Right ventricle myocardium superior (tissue), 1 donor: ENCODE measurements at regions not wholly inside any gene's neighbourhood (a gene's known extent, or its start where the extent isn't known, plus 50 kb on each side); places are given as distances from the start of the nearest gene placed in this dataset.
"Not testable (repeated sequence)": the region's sequence is repeated elsewhere in the genome, so short reads cannot be mapped to it uniquely, and the experiment has no call there.

Experiments used
- ATAC-seq: fragments of 200-7000 bp; cut with Tn5 transposase; one replicate; pipeline ENCODE4 v1.9.1; 2020; ENCODE audit warnings: mild to moderate bottlenecking; ENCODE audit not compliant: poor library complexity
- DNase-seq: peaks from one replicate; pipeline ENCODE4 v3.0.0-alpha.2; 2020
- intact Hi-C: fragments of 100-400 bp; cut with DNase I; formaldehyde crosslinking; loops from one replicate; pipeline ENCODE4 v1.11.2; 2022
- donor health status: DM: no; HTN: yes; CAD: no; lungs with severe emphysema.

GRCh38 chr11:64428693-64429092 is 69.7 kb downstream of the RPS6KA4 start:
- intact Hi-C loops, result no loop called here
- DNase-seq (no peak), ATAC-seq (no peak)

GRCh38 chr11:64429970-64430369 is 71.0 kb downstream of the RPS6KA4 start:
- ATAC-seq (no peak), DNase-seq (no peak)
- intact Hi-C loops, result no loop called here

GRCh38 chr11:64430645-64431044 is 71.7 kb downstream of the RPS6KA4 start:
- DNase-seq, result no peak
- no peak for ATAC-seq
- intact Hi-C loops, result no loop called here

GRCh38 chr11:64436000-64436399 is 77.0 kb downstream of the RPS6KA4 start:
- ATAC-seq (no peak), DNase-seq (no peak)
- intact Hi-C loops, result no loop called here

GRCh38 chr11:64437426-64437825 is 78.5 kb downstream of the RPS6KA4 start:
- intact Hi-C loops, result no loop called here
- ATAC-seq, result no peak

GRCh38 chr11:64438986-64439771 is 80.2 kb downstream of the RPS6KA4 start:
- ATAC-seq (no peak), DNase-seq (no peak)
- intact Hi-C loops, result no loop called here

More at GRCh38 chr11:64437426-64437825, 78.5 kb downstream of the RPS6KA4 start:
- DNase-seq, result no peak

GRCh38 chr11:64439772-64440491 is 81.0 kb downstream of the RPS6KA4 start:
- ATAC-seq, DNase-seq, intact Hi-C loops: not testable (repeated sequence)

GRCh38 chr11:64441127-64441526 is 82.2 kb downstream of the RPS6KA4 start:
- intact Hi-C loops, result no loop called here

GRCh38 chr11:64443001-64443400 is 84.0 kb downstream of the RPS6KA4 start:
- intact Hi-C loops, result no loop called here
- ATAC-seq (no peak), DNase-seq (no peak)

More at GRCh38 chr11:64441127-64441526, 82.2 kb downstream of the RPS6KA4 start:
- no peak for ATAC-seq
- no peak for DNase-seq

- ATAC-seq, result no peak
- intact Hi-C loops, result no loop called here
- no peak for DNase-seq
These were observed 86.0 kb downstream of the RPS6KA4 start for GRCh38 chr11:64444838-64445441.

- intact Hi-C loops, result no loop called here
- ATAC-seq (no peak), DNase-seq (no peak)
These were observed 86.7 kb downstream of the RPS6KA4 start for GRCh38 chr11:64445651-64446050.

- intact Hi-C loops, result loop anchor here (2.0 kb wide), 1 partner anchor 205 kb away; no protein-coding TSS in a partner anchor
- peak; percentile 64 for DNase-seq
- peak; percentile 62 for ATAC-seq
These were observed 89.1 kb downstream of the RPS6KA4 start for GRCh38 chr11:64447831-64448598.

- ATAC-seq (peak; percentile 99), DNase-seq (peak; percentile 91)
- intact Hi-C loops, result loop anchor here (2.0 kb wide), 1 partner anchor 204 kb away; no protein-coding TSS in a partner anchor
These were observed 89.8 kb downstream of the RPS6KA4 start for GRCh38 chr11:64448599-64449380.

GRCh38 chr11:64449381-64450167 is 90.6 kb downstream of the RPS6KA4 start:
- ATAC-seq (peak; percentile 90), DNase-seq (peak; percentile 71)
- intact Hi-C loops, result loop anchor here (2.0 kb wide), 1 partner anchor 203 kb away; no protein-coding TSS in a partner anchor

GRCh38 chr11:64450168-64450560 is 91.2 kb downstream of the RPS6KA4 start:
- ATAC-seq (no peak), DNase-seq (no peak)
- intact Hi-C loops, result no loop called here

GRCh38 chr11:64451856-64452255 is 92.9 kb downstream of the RPS6KA4 start:
- ATAC-seq (no peak), DNase-seq (no peak)
- intact Hi-C loops, result no loop called here

GRCh38 chr11:64453466-64453865 is 94.5 kb downstream of the RPS6KA4 start:
- DNase-seq, result no peak
- intact Hi-C loops, result no loop called here
- no peak for ATAC-seq
